WTC11 (cell line): ENCODE measurements at regions not wholly inside any gene's neighbourhood (a gene's known extent, or its start where the extent isn't known, plus 50 kb on each side); places are given as distances from the start of the nearest gene placed in this dataset.

Source experiments
- AFF4 ChIP-seq: sonication (generic); formaldehyde crosslinking; IDR thresholded peaks from 2 replicates; pipeline ENCODE4 v1.8.1; 2023; ENCODE audit warnings: mild to moderate bottlenecking, missing genetic modification reagents, borderline replicate concordance
- ATF2 ChIP-seq: sonication (generic); formaldehyde crosslinking; IDR thresholded peaks from 2 replicates; pipeline ENCODE4 v1.8.1; 2022; ENCODE audit warnings: low read depth, missing genetic modification reagents, borderline replicate concordance
- CTCF ChIP-seq: fragments of 200-600 bp; IDR thresholded peaks from 2 replicates; pipeline ENCODE4 v1.8.0; 2022; ENCODE audit warnings: antibody characterized with exemption
- ELF4 ChIP-seq: sonication (generic); formaldehyde crosslinking; IDR thresholded peaks from 2 replicates; pipeline ENCODE4 v1.8.1; 2022; ENCODE audit warnings: low read depth, mild to moderate bottlenecking, moderate library complexity, missing genetic modification reagents
- ESRRA ChIP-seq: sonication (generic); formaldehyde crosslinking; IDR thresholded peaks from 2 replicates; pipeline ENCODE4 v1.8.1; 2022; ENCODE audit warnings: mild to moderate bottlenecking, missing genetic modification reagents, borderline replicate concordance
- ETV6 ChIP-seq: sonication (generic); formaldehyde crosslinking; IDR thresholded peaks from 2 replicates; pipeline ENCODE4 v1.8.1; 2022; ENCODE audit warnings: mild to moderate bottlenecking, missing genetic modification reagents
- HMGA2 ChIP-seq: fragments of 250-450 bp; sonication (Bioruptor Pico); IDR thresholded peaks from 2 replicates; pipeline ENCODE4 v1.4.0; 2021; ENCODE audit warnings: mild to moderate bottlenecking, moderate library complexity
- SP1 ChIP-seq: sonication (generic); formaldehyde crosslinking; conservative IDR thresholded peaks from 2 replicates; pipeline ENCODE4 v1.8.1; 2022; ENCODE audit warnings: missing genetic modification reagents
- ZNF138 ChIP-seq: sonication (generic); formaldehyde crosslinking; conservative IDR thresholded peaks from 2 replicates; pipeline ENCODE4 v1.8.1; 2022; ENCODE audit warnings: mild to moderate bottlenecking, moderate library complexity, missing genetic modification reagents

- TF ChIP-seq CTCF: no peak
- no peak for TF ChIP-seq HMGA2 (CRISPR knock-in tag)
- no peak for TF ChIP-seq ZNF138 (CRISPR knock-in tag)
- TF ChIP-seq ESRRA: no peak
- no peak for TF ChIP-seq AFF4
- no peak for TF ChIP-seq ELF4 (CRISPR knock-in tag)
- TF ChIP-seq SP1 (CRISPR knock-in tag): no peak
- TF ChIP-seq ETV6 (CRISPR knock-in tag): no peak
- no peak for TF ChIP-seq ATF2 (CRISPR knock-in tag)
Observed at GRCh38 chr16:29112755-29113347, 128.0 kb downstream of the LAT start.
